ENCODE measurements at regions not wholly inside any gene's neighbourhood (a gene's known extent, or its start where the extent isn't known, plus 50 kb on each side); places are given as distances from the start of the nearest gene placed in this dataset.

GRCh38 chr20:6178537-6178936, 55.7 kb upstream of the FERMT1 start:
- peak; percentile 17 for DNase-seq (ENCODE audit: low read depth, low spot score)
- no peaks in the 10 kb centered on the region for H3K36me3 ChIP-seq (ENCODE audit: control insufficient read depth, insufficient read depth, low read length)
- no peak overlapping the region for H3K4me3 ChIP-seq (ENCODE audit: low read depth in 2 of 2, low read length in 2 of 2)
- H3K27ac ChIP-seq (ENCODE audit: low read length): no peak overlapping the region
- TF ChIP-seq TCF7L2 (IDR thresholded peaks at IDR 0.05; ENCODE audit: low read depth, low read length) (no peak), SIN3A (IDR thresholded peaks at IDR 0.05; ENCODE audit: borderline replicate concordance, insufficient read depth, low read depth, low read length) (no peak), CTCF (IDR thresholded peaks at IDR 0.05) (peak; percentile 45; the same call in 1 of the 2 replicates)
- POLR2A ChIA-PET: no interaction called here
- in situ Hi-C loops (cut with HindIII; ENCODE audit: low pct_unique_long_range_greater_than_20kb, low sequenced_read_pairs) (no loop called here), intact Hi-C loops (cut with micrococcal nuclease; ENCODE audit: unreplicated experiment) (loop anchor here (10.0 kb wide), 1 partner anchor 586 kb away; the partner anchor contains the start of gene BMP2)
- CTCF ChIA-PET: interaction anchor here (0.6 kb wide), 1 partner anchor 588 kb away, joined by 16 read pairs; no protein-coding TSS in a partner anchor
- no peak for ATAC-seq
- H3K4me1 ChIP-seq (ENCODE audit: control insufficient read depth, insufficient read depth, low read length): no peaks in the 10 kb centered on the region
- H3K27me3 ChIP-seq (ENCODE audit: control insufficient read depth, insufficient read depth, low read length): no peaks in the 10 kb centered on the region; the same call in 1 of the 2 replicates
- BruUV-seq (replicated peaks): no TSS peak
- no peaks in the 10 kb centered on the region for H3K9me3 ChIP-seq (ENCODE audit: control insufficient read depth, insufficient read depth, low read depth, low read length)

GRCh38 chr20:6173481-6173880, 50.7 kb upstream of the FERMT1 start:
- CTCF ChIA-PET: no interaction called here
- H3K27me3 ChIP-seq (ENCODE audit: control insufficient read depth, insufficient read depth, low read length): no peaks in the 10 kb centered on the region; the same call in 1 of the 2 replicates

More at GRCh38 chr20:6173481-6173880, 50.7 kb upstream of the FERMT1 start:
- Histone ChIP-seq H3K4me1 (ENCODE audit: control insufficient read depth, insufficient read depth, low read length) (no peaks in the 10 kb centered on the region), H3K9me3 (ENCODE audit: control insufficient read depth, insufficient read depth, low read depth, low read length) (no peaks in the 10 kb centered on the region), H3K4me3 (ENCODE audit: low read depth in 2 of 2, low read length in 2 of 2) (no peak overlapping the region), H3K36me3 (ENCODE audit: control insufficient read depth, insufficient read depth, low read length) (no peaks in the 10 kb centered on the region), H3K27ac (ENCODE audit: low read length) (no peak overlapping the region)
- no peak for ATAC-seq
- POLR2A ChIA-PET: no interaction called here
- no TSS peak for BruUV-seq (replicated peaks)
- no peak for TF ChIP-seq TCF7L2 (IDR thresholded peaks at IDR 0.05; ENCODE audit: low read depth, low read length)
- TF ChIP-seq SIN3A (IDR thresholded peaks at IDR 0.05; ENCODE audit: borderline replicate concordance, insufficient read depth, low read depth, low read length): no peak
- in situ Hi-C loops (cut with HindIII; ENCODE audit: low pct_unique_long_range_greater_than_20kb, low sequenced_read_pairs) (no loop called here), intact Hi-C loops (cut with micrococcal nuclease; ENCODE audit: unreplicated experiment) (loop anchor here (10.0 kb wide), 1 partner anchor 591 kb away; the partner anchor contains the start of gene BMP2)
- DNase-seq (ENCODE audit: low read depth, low spot score): no peak
